Liver (tissue), 3 donors: ENCODE measurements at regions not wholly inside any gene's neighbourhood (a gene's known extent, or its start where the extent isn't known, plus 50 kb on each side); places are given as distances from the start of the nearest gene placed in this dataset.

ENCODE experiments used
- FOXA1 ChIP-seq: IDR thresholded peaks from 2 replicates; pipeline ENCODE4 v1.6.1; 2016; ENCODE audit warnings: antibody characterized with exemption
- GABPA ChIP-seq, 2 donors: IDR thresholded peaks in 1 of 2; conservative IDR thresholded peaks in 1 of 2; 2 replicates each; pipeline ENCODE4 v1.6.1; 2016; ENCODE audit warnings: antibody characterized with exemption in 2 of 2, mild to moderate bottlenecking in 1 of 2, moderate library complexity in 1 of 2
- HNF4G ChIP-seq: IDR thresholded peaks from 2 replicates; pipeline ENCODE4 v1.6.1; 2016; ENCODE audit warnings: antibody characterized with exemption
- JUND ChIP-seq, 2 donors: IDR thresholded peaks; 2 replicates each; pipeline ENCODE4 v1.6.1; 2016; ENCODE audit warnings: antibody characterized with exemption in 2 of 2
- RAD21 ChIP-seq, 2 donors: IDR thresholded peaks; 2 replicates each; pipeline ENCODE4 v1.6.1; 2016; ENCODE audit warnings: antibody characterized with exemption in 2 of 2, mild to moderate bottlenecking in 2 of 2
- RXRA ChIP-seq, 2 donors: IDR thresholded peaks; 2 replicates each; pipeline ENCODE4 v1.6.1; 2017 to 2018; ENCODE audit warnings: antibody characterized with exemption in 2 of 2, mild to moderate bottlenecking in 1 of 2
- SP1 ChIP-seq: IDR thresholded peaks from 2 replicates; pipeline ENCODE4 v1.6.1; 2018; ENCODE audit warnings: antibody characterized with exemption, mild to moderate bottlenecking
- YY1 ChIP-seq: IDR thresholded peaks from 2 replicates; pipeline ENCODE4 v1.6.1; 2016; ENCODE audit warnings: antibody characterized with exemption, mild to moderate bottlenecking
- TF ChIP-seq, protein P1 (sequence below): fragments of 150-350 bp; IDR thresholded peaks from 2 replicates; pipeline ENCODE4 v1.5.1; 2017; ENCODE audit warnings: improper control_type of control experiment, low read depth, low read length; ENCODE audit not compliant: missing input control
- TF ChIP-seq, protein P2 (sequence below): IDR thresholded peaks from 2 replicates; pipeline ENCODE4 v1.6.1; 2016; ENCODE audit warnings: antibody characterized with exemption
- TF ChIP-seq, protein P3 (sequence below): IDR thresholded peaks from 2 replicates; pipeline ENCODE4 v1.6.1; 2016; ENCODE audit warnings: antibody characterized with exemption
- TF ChIP-seq, protein P4 (sequence below): IDR thresholded peaks from 2 replicates; pipeline ENCODE4 v1.6.1; 2016; ENCODE audit warnings: antibody characterized with exemption, mild to moderate bottlenecking
- donor health status: healthy.
- donor health status: healthy.

DNA sequence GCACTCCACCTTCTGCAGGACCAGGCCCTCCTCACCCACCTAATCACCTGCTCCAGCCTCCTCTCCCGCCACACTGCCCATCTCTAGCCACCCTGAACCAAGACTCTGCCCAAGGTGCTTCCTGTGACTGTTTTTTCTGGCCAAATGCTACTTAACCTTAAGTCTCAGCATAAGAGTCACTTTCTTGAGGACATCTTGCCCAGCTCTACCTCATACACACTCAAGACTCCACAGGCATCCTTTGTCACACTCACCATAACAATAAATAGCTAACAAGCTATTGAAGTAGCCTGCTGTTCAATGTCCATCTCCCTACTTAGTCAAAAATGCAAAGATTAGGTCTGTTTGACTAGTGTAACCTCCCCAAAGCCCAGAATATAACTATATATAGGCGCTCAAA lies 455.4 kb upstream of the NFE2L3 start:
- TF ChIP-seq FOXA1: no peak
- TF ChIP-seq, protein P1, sequence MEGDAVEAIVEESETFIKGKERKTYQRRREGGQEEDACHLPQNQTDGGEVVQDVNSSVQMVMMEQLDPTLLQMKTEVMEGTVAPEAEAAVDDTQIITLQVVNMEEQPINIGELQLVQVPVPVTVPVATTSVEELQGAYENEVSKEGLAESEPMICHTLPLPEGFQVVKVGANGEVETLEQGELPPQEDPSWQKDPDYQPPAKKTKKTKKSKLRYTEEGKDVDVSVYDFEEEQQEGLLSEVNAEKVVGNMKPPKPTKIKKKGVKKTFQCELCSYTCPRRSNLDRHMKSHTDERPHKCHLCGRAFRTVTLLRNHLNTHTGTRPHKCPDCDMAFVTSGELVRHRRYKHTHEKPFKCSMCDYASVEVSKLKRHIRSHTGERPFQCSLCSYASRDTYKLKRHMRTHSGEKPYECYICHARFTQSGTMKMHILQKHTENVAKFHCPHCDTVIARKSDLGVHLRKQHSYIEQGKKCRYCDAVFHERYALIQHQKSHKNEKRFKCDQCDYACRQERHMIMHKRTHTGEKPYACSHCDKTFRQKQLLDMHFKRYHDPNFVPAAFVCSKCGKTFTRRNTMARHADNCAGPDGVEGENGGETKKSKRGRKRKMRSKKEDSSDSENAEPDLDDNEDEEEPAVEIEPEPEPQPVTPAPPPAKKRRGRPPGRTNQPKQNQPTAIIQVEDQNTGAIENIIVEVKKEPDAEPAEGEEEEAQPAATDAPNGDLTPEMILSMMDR: no peak
- TF ChIP-seq, protein P2, sequence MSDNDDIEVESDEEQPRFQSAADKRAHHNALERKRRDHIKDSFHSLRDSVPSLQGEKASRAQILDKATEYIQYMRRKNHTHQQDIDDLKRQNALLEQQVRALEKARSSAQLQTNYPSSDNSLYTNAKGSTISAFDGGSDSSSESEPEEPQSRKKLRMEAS: no peak
- TF ChIP-seq RAD21 (IDR thresholded peaks at IDR 0.05): no peak
- TF ChIP-seq HNF4G: no peak
- no peak for TF ChIP-seq YY1
- TF ChIP-seq, protein P3, sequence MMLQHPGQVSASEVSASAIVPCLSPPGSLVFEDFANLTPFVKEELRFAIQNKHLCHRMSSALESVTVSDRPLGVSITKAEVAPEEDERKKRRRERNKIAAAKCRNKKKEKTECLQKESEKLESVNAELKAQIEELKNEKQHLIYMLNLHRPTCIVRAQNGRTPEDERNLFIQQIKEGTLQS: no peak
- no peak for TF ChIP-seq SP1
- TF ChIP-seq, protein P4, sequence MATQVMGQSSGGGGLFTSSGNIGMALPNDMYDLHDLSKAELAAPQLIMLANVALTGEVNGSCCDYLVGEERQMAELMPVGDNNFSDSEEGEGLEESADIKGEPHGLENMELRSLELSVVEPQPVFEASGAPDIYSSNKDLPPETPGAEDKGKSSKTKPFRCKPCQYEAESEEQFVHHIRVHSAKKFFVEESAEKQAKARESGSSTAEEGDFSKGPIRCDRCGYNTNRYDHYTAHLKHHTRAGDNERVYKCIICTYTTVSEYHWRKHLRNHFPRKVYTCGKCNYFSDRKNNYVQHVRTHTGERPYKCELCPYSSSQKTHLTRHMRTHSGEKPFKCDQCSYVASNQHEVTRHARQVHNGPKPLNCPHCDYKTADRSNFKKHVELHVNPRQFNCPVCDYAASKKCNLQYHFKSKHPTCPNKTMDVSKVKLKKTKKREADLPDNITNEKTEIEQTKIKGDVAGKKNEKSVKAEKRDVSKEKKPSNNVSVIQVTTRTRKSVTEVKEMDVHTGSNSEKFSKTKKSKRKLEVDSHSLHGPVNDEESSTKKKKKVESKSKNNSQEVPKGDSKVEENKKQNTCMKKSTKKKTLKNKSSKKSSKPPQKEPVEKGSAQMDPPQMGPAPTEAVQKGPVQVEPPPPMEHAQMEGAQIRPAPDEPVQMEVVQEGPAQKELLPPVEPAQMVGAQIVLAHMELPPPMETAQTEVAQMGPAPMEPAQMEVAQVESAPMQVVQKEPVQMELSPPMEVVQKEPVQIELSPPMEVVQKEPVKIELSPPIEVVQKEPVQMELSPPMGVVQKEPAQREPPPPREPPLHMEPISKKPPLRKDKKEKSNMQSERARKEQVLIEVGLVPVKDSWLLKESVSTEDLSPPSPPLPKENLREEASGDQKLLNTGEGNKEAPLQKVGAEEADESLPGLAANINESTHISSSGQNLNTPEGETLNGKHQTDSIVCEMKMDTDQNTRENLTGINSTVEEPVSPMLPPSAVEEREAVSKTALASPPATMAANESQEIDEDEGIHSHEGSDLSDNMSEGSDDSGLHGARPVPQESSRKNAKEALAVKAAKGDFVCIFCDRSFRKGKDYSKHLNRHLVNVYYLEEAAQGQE: no peak
- no peak for TF ChIP-seq RXRA (IDR thresholded peaks at IDR 0.05)
- TF ChIP-seq GABPA (IDR thresholded peaks at IDR 0.05 in 1 of 2, conservative IDR thresholded peaks at IDR 0.05 in 1 of 2): no peak
- TF ChIP-seq JUND (IDR thresholded peaks at IDR 0.05): no peak
